Tibial nerve (tissue), 4 donors: ENCODE measurements at regions not wholly inside any gene's neighbourhood (a gene's known extent, or its start where the extent isn't known, plus 50 kb on each side); places are given as distances from the start of the nearest gene placed in this dataset.

ENCODE experiments used
- CTCF ChIP-seq, 5 experiments: fragments of 200-600 bp in 3 of 5; fragments of 450-650 bp in 2 of 5; sonication (generic) in 3 of 5; IDR thresholded peaks; one replicate each; pipeline ENCODE4 v1.5.1; 2016 to 2019; ENCODE audit warnings: antibody characterized with exemption in 5 of 5, mild to moderate bottlenecking in 3 of 5, moderate library complexity in 2 of 5
- EP300 ChIP-seq, 2 donors: sonication (generic); formaldehyde crosslinking; IDR thresholded peaks; one replicate each; pipeline ENCODE4 v1.6.1; 2017; ENCODE audit warnings: antibody characterized with exemption in 2 of 2, mild to moderate bottlenecking in 1 of 2

- no peak for TF ChIP-seq CTCF (IDR thresholded peaks at IDR 0.05)
- TF ChIP-seq EP300 (IDR thresholded peaks at IDR 0.05), result no peak
Measured at GRCh38 chr7:13421776-13422175, 567.7 kb downstream of the ETV1 start.
